GM18870 (cell line): ENCODE measurements at regions not wholly inside any gene's neighbourhood (a gene's known extent, or its start where the extent isn't known, plus 50 kb on each side); places are given as distances from the start of the nearest gene placed in this dataset.
"Not testable (repeated sequence)": the region's sequence is repeated elsewhere in the genome, so short reads cannot be mapped to it uniquely, and the experiment has no call there.

Source experiments
- ATAC-seq: cut with Tn5 transposase; IDR thresholded peaks from one replicate; pipeline ENCODE4 v1.9.1; 2021; ENCODE audit warnings: moderate library complexity; ENCODE audit not compliant: unreplicated experiment

DNA sequence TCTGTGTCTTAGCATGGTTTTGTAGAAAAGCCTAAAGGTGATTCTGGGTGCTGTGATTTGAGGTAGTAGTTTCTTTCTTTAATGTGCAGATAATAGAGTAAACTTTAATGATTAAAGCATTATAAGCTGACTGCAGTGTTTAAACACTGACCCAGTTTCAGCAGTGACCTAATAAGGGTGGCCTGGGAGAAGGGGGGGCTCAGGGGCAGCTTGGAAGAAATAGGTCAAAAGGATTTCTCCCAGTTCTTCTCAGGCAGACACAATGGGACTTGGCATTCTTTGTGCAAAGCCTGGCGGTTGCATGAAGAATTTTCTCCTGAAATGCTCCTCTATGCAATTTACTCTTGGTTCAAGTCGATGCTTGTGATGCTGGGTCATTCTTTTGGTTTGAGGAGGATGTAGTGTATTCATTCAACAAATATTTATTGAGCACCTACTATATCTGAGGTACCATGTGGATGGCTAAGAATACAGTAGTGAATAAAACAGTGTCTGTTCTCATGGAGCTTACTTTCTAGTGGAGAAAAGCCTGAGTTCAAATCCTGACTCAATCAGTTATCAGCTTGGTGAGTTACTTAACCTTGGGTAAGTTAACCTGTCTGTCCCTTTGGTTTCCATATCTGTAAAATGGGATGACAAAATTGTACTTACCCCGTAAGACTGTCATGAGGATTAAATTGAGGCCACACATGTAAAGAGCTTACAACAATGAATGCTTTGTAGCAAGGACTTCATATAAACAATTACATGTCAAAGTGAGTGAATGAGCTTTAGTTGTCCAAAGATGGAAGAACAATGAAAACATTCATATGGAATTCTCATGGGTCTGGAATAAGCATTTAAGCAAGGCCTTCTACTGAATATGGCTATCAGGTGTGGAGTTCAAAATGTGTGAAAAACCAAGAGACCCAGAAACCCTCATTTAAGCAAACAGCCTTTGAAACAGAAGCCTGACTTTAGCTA is 210.2 kb downstream of the KCNRG start:
- ATAC-seq: no peak

DNA sequence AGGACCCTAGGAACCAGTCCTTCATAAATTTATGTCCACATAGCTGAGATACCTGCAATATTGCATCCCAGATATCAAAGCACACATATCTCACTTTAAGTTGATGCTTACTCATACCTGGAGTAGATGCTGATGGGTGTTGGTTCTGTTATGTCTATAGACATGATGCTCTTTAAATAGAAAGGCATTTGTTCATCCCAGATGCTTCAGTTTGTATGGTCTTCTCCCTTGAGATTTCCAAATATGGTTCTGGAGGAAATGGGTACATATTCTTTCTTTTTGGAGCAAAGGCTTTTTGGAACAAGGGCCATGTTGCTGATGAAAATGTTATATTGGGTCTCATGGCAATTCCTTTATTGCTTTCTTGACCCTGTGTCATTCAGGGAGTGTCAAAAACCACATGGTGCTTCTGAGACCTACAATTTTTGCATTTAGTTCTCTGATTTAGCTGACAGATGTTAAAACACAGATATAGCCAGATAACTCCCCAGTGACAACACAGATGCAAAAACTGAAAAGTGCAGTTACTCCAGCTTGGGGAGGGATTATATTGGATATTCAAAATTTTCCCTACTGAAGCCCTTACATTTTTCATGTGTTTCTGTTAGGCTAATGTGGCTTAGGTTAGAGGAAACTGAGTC is 211.4 kb downstream of the KCNRG start:
- peak; percentile 54 for ATAC-seq

DNA sequence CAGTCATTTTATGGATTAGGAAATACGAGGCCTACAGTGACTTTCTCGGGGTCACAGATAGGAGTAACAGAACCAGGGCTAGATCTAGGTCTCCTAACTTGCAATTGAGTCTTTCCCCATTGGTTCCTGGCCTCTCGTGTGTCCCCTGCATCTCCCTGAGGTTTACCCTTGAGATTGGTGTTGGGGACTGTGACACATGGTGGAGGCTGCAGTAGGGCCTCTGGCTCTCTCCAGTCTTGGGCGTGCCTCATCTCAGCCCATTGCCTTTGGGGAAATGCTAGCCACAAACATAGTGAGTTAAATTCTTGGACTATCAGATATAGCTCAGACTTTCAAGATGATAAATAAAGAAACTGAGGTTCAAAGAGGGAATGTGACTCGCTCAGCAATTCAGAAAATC is 212.1 kb downstream of the KCNRG start:
- no peak for ATAC-seq

DNA sequence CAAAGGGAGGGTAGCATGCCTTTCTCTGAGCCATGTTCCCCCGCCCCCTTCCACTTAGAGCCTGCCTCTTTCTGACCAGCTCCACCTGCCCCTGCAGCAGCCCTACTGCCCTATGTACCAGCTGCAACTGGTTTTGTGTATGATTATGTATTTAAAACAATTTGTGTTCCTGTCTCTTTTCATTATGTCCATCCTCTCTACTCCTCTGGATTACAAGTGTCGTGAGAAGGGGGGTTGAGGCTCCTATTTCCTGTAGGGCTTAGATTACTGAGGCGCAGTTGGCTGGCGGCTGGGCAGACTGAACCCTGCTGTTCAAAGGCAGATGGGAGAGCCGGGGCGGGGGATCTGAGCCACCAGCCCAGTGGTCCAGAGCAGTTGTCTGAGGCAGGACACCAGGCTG is 213.3 kb downstream of the KCNRG start:
- ATAC-seq: no peak

DNA sequence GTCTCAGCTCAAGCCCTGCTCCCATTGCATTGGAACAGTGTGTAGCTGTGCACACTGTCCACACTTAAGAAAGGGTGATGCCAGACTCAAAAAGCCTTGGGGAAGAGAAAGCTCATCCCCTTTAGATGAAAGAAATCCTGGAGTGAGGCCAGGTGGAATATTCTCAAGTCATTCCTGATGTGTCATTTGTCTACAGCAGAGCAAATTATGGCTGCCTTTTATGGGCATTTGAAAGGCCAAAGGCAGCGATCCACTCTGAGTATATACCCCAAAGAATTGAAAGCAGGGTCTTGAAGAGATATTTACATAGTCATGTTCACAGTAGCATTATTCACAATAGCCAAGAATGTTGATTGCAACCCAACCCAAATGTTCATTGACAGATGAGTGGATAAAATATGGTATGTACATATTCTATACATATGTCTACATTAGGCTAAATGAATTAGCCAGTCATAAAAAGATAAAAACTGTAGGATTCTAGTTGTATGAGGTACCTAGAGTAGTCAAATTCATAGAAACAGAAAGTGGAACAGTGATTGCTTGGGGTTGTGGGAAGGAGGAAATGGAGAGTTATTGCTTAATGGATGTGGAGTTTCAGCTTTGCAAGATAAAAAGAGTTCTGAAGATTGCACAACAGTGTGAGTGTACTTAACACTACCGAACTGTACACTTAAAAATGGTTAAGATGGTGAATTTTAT is 214.9 kb downstream of the KCNRG start:
- peak; percentile 56 for ATAC-seq

DNA sequence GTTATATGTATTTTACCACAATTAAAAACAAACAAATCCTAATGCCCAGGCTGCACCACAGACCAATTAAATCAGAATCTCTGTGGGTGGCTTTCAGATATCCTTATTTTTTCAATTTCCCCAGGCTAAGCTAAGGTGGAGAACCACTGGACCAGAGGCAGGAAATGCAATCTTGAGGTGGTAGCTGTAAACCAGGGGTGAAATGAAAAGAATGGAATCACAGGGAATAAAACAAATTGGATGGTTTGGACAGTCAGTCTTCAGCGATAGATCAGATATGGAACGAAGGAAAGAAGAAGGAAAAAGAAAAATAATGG is 215.4 kb downstream of the KCNRG start:
- ATAC-seq: no peak

DNA sequence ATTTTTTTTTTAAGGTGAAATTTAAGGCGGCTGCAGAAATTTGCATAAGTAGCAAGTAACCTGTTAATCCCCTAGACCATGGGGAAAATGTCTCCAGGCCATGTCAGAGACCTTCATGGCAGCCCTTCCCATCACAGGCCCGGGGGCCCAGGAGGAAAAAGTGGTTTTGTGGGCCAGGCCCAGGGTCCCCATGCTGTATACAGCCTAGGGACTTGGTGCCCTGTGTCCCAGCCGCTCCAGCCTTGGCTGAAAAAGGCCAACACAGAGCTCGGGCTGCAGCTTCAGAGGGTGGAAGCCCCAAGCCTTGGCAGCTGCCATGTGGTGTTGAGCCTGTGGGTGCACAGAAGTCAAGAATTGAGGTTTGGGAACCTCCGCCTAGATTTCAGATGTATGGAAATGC is 218.3 kb downstream of the KCNRG start:
- ATAC-seq: not testable (repeated sequence)

DNA sequence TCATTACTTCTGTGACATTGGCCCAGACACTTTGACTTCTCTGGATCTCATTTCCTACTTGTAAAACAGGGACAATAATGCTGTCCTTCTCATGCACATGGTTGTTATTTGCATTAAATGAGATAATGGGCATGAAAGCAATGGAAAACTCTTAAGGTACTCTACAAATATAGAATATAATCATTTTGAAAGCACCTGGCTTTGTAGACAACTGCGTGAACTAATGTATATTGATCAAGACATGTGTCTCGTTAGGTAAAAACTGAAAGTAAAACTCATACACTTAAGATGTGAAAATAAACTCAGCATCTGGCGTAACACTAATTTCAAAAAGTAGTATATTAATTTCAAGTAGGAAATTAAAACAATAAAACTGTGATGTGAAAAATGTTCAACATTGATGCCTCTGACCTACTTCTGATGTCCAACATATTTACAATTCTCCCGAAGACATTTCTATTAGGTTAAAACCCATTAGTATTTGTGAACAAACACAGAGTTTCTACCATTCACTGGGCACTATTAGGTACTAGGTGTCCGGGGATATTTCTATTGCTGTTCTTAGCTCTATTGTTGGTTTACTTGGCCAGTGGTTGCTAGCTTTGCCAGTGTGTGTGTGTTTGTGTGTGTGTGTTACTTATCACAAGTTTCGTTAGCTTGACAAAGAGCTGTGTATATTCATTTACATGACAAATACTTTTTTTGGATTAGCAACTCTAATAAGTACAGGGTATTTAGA is 220.5 kb downstream of the KCNRG start:
- ATAC-seq: no peak

DNA sequence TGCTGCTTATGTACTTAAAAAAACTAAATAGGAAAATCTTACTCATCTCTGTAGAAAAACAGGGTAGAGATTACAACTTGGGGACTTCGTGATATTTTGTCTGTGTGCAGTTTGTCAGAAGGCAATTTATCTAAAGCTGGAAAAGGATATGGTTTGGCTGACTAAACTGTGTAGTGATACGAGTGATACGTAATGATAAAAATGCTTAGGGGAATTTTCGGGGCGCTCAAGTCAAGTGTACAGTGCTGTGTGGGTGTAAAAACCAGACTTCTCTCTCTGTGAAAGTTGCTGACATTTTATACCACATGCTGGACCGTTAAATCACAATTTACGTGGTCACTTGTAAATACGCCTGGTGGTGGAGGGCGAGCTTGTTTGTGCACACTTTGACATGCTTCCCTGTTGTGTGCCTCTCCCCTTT is 221.7 kb downstream of the KCNRG start:
- peak; percentile 96 for ATAC-seq

DNA sequence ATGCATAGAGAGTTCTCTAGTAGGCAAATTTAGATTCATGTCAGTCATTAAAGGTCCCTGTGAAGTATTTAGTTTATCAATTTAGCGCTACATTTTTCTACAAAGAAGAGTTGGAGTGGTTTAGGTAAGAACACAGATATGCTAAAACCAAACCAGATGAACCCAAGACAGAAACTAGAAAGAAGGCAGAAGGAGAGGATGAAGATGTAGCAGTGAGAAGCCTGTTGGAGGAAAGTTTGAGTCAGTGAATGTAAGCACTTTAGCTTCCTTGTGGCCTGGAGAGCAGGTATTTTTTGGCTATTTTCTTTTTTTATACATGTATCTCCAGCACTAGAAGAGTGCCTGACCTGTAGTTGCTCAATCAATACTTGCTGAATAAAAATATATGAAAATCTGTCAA is 223.7 kb downstream of the KCNRG start:
- no peak for ATAC-seq

DNA sequence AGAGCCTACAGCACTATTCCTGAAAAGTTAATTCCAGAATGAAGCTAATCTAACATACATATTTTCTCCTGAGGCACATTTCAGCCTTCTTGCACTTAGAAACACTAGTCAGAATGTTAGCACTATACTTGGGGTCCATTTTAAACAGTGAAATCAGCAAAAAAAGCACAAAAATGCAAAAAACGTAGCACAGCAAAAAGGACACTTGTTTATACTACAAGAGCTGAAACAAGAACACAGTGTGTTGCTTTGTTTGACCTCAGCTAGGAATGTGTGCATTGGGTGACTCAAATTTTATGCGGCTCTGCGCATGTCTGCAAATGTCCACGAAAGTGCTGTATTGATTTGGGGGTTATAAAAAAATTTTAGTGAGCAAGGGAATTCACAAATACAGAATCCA is 226.2 kb downstream of the KCNRG start:
- no peak for ATAC-seq

DNA sequence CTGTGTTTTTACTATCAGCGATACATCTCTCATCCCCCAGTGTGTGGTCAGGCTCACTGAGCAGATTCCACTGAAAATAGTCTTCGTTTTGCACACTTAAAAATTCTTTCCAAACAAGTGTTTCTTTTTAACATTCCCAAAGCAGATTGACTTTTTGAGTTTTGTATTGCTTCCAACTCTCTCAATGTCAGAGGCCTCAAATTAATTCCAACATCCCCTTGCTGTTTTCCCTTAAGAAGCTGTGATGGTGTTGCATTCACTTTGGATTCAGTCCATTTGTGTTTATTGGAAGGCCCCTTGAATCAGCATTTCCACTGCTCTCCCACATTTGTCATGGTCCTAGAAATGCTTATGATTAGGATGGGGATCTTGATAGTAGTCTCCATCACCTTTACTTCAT is 228.7 kb downstream of the KCNRG start:
- ATAC-seq: no peak

DNA sequence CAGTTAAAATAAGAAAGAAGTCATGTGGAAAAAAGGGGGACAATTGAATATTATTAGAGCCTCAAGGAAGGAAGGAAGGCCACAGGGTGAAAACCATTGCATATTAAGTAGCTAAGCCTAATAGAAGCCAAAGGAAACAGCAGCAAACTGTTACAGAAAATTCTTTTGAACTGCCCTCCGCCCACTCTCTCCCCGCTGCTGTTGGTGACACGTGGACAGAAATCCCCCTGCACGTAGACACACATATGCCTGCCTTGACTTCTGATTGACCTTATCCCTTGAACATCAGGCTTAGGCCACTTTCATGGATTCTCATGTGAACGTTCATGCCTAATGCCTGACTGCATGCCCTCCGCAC is 229.1 kb downstream of the KCNRG start:
- ATAC-seq: no peak

DNA sequence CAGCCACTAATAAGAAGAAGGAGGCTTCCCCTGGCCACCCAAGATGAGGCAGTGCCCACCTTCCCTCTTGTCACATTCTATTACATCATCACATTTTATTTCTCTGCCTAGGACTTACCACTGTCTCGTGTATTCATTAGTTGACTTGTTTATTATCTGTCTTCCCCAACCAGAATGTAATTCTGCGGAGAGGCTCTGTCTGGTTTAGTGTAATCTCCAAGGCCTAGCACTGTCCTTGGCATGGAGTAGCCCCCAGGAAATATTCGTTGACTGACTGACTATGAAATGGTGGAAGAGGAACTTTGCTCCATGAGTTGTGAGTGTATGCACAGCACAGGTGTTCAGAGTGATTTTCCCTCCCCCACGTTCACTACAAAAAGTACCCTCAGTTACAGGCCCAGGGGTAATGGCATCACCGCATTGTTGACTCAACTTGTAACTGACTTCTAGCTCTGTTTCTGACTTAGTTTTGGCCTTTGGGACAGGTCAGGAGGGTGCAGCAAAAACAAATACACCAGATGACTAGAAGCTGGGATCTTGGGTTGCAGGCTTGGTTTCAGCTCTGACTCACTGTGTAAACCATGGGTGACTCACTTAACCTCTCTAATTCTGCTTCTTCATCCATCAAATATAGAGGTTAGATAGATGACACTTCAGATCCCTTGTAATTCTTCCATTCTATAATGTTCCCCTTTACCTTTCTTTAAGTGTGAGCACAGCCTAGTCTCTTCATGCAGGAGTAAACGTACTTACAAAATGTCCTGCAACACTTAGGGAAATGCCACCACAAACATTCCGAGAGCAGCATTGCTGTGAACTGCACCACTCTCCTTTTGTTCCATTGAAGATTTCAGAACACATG is 229.7 kb downstream of the KCNRG start:
- peak; percentile 92 for ATAC-seq

DNA sequence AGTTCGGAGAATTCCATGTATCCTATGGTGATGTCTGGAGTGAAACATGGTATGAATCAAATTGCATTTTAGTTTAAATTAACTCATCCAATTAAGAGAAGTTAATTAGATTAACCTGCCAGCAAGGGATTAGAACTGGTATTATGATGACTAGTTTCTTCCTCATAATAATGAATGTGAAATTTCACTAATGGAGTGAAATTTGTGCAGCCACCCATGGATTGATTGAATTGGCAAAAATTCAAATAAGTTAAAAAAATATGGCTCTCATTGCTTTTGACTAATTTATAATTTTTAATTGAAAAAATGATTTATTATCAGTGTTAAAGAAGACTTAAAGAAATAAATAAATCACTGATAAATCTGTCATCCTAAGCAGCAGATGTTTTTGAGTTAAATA is 232.0 kb downstream of the KCNRG start:
- ATAC-seq: no peak

DNA sequence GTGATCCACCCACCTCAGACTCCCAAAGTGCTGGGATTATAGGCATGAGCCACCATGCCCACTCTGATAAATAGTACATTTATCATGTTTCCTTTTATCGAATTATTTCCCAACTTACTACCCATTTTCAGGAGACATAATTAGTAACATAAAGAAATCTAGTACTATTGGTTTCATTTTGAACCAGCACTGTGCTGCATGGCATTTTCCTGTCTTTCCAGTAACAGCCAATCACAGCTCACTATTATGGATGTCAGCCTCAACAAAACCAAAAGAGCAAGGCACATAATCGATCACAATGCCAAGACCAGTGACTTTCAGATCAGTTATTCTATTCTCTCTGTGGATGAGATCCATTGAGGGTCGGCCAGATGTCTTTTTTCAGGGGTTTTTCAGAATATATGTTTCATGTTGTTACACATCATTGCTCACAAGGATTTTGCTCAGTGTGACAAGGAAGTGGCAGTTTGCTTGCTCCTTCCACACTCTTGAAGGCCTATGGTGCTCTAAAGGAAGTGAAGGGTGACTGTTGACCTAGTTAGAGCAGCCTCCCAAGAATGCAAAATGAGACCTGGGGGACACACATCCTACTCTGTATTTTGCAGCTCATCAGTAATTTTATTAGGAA is 233.4 kb downstream of the KCNRG start:
- no peak for ATAC-seq

DNA sequence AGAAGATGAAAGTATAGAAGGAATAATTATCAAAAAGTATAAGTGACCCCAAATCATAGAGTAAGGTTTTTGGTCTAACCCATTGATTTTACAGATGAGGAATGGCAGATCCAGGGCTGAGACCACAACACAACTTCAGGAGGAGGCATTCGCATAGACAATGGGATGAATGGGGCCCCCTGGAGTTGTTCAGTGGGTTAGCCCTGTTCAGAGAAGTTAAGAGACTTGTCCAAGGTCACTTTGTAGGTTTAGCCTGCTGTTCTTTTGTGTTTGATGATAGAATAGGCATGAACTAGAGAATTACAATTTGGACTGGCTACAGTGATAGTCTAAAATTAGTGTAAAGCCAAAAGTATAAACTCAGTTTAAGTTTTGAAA is 233.9 kb downstream of the KCNRG start:
- no peak for ATAC-seq

DNA sequence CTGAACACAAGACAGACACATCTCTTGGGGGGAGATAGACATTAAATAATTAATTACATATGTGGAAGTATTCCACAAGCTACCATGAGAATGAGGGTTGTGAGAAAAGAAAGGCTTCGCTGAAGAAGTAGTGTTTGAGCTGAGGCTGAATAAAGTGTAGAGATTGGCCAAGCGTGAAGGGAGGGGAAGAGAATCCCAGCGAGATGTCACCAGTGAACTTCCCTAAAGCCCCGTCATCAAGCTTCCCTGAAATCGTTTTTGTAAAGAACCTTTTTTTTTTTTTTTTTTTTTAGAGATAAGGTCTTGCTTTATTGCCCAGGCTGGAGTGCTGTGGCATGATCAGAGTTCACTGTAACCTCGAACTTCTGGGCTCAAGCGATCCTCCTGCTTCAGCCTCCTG is 235.2 kb downstream of the KCNRG start:
- ATAC-seq: no peak

DNA sequence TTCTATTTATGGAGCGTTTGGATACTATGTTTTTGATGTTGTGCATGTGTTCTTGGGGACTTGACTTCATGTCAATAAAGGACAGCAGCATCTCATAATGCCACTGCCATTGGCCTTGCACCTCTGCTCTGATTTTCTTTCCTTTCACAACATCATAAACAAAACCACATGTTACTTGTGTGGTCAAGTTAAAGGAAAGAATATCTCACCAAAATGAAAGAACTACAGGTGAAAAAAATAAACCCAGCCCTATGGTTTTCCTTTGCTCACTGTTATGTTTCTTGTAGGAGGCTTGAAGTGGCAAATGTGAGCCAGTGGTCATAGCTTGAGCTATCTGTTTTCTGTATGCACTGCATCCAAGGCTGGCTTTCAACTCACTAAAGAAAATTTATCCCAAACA is 240.4 kb downstream of the KCNRG start:
- ATAC-seq: peak; percentile 50
